D721Med (cell line): ENCODE measurements at regions not wholly inside any gene's neighbourhood (a gene's known extent, or its start where the extent isn't known, plus 50 kb on each side); places are given as distances from the start of the nearest gene placed in this dataset.

Experiments
- DNase-seq: peaks from one replicate; pipeline ENCODE4 v3.0.0; 2011; ENCODE audit warnings: low spot score; ENCODE audit not compliant: insufficient read length
- FAIRE-seq: peaks from 2 replicates; lab custom pipeline; 2011; peaks lifted over from hg19 to GRCh38; lab: Jason Lieb, UNC
- TF ChIP-seq, protein P1 (sequence below): IDR thresholded peaks from 2 replicates; pipeline ENCODE4 v1.5.1; 2012; ENCODE audit warnings: mild to moderate bottlenecking, control low read depth; ENCODE audit not compliant: insufficient read depth; ENCODE audit errors: missing control alignments

DNA sequence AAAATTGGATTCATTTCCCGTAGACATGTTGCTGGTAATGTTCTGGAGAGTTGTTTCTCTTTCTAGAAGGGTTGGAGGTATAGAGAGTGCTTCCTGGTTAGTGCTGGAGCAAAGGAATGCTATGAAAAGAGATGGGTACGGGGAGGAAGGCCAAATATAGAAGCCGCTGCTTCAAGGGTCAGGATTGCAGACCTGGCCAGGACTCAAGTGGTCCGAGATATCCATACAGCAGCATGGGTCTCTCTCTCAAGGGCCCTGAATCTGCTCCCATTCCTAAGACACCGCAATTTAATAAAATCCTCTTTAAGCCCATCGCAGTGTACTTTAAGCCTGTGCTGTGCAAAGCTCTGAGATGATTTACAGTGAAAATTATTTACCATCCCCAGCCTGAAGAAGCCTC lies 287.0 kb downstream of the FAM43A start:
- TF ChIP-seq, protein P1, sequence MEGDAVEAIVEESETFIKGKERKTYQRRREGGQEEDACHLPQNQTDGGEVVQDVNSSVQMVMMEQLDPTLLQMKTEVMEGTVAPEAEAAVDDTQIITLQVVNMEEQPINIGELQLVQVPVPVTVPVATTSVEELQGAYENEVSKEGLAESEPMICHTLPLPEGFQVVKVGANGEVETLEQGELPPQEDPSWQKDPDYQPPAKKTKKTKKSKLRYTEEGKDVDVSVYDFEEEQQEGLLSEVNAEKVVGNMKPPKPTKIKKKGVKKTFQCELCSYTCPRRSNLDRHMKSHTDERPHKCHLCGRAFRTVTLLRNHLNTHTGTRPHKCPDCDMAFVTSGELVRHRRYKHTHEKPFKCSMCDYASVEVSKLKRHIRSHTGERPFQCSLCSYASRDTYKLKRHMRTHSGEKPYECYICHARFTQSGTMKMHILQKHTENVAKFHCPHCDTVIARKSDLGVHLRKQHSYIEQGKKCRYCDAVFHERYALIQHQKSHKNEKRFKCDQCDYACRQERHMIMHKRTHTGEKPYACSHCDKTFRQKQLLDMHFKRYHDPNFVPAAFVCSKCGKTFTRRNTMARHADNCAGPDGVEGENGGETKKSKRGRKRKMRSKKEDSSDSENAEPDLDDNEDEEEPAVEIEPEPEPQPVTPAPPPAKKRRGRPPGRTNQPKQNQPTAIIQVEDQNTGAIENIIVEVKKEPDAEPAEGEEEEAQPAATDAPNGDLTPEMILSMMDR, result no peak
- FAIRE-seq (no peak), DNase-seq (peak; percentile 58)

DNA sequence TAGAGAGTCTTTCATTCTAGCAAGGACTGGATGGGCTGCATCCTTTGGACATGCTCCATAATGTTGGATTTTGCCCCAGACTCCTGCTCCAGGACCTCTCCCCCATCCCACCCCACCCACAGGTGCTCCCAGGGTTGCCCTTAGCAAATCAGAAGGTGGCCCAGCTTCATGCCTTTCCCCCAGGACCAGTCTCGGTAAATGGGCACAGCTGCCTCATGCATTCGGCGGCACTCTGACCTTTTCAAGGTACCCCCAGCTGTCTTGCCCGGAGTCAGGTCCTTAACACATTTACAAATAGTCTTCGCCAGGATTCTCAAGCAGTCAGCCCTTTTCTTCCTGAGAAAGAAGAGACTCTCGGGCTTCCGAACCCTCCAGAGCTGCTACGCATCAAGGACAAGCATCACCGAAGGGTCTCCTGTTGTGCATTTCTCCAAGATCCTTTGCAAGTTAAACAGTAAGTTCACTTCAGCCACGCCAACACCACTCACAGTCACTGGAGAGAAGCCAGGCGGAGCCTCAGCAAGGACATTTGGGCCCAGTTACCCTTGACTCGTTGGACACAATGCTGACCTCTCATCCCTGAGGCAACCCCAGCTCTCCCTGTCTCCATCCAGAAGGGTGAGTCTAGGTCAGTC lies 287.8 kb downstream of the FAM43A start:
- TF ChIP-seq, protein P1, result no peak
- no peak for DNase-seq
- FAIRE-seq, result no peak

DNA sequence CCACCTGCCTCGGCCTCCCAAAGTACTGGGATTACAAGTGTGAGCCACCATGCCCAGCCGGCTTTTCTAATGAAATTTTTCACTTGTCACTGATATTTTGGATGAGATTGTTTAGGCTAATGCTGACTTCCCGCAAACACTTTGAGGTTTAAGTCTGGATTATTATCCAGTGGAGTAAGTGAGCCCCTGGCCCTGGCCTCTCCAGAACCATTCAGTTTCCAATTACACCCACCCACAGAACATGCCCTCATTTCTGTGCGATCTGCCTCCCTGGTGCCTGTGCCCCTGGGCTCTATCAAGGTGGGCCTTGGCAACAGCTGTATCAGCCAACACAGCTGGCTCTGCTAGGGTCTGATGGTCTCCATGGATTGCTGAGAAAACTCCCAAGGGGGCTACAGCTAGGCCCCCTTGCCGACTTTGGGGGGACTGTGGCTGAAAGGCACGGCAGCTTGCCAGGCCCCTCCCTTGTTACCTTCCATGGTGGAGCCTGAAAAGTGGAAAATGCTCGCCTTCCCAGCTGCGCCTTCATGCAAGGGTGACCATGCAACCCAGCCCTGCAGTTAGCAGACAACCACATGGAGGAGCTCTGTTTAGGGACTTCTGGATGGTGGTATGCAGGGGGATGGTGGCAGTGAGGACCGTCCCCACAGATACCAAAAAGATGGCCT lies 288.9 kb downstream of the FAM43A start:
- no peak for FAIRE-seq
- TF ChIP-seq, protein P1, result no peak
- DNase-seq, result no peak

DNA sequence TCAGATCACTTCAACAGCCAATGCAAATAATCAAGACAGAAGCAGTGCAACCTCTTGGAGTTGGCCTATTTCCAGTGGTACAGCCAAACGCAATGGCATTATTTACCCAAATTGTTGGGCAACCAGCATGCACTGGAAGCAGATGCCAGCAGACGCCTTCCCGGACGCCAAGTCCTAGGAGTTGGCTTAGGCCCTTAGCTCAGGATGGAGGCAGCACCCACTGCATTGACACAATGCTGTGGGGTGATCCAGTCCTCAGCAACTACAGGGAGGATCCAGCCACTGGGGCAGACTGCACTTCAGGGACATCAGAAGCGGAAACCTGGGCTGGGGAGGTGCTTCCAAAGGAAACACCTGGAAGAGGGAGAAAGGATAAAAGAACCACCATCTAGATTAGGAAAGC lies 290.4 kb downstream of the FAM43A start:
- FAIRE-seq, result no peak
- DNase-seq, result no peak
- TF ChIP-seq, protein P1, result no peak

DNA sequence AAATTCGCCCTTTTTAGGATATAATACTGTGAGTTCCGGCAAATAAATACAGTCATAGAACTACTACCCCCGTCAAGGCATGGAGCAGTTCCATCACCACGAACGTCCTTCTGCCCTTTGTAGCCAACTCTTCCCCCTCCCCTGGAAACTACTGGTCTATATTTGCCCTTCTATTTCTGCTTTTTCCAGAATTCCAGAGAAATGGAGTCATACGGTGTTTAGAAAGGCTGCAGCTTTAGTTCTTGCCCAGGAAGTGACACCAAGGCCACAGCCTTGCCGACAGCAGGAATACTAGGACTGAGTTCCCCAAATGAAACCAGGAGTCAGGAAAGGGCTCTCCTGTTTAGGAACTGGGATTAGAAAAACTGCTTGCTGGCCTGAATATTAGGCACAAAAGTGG lies 291.2 kb downstream of the FAM43A start:
- TF ChIP-seq, protein P1, result no peak
- no peak for DNase-seq
- no peak for FAIRE-seq

DNA sequence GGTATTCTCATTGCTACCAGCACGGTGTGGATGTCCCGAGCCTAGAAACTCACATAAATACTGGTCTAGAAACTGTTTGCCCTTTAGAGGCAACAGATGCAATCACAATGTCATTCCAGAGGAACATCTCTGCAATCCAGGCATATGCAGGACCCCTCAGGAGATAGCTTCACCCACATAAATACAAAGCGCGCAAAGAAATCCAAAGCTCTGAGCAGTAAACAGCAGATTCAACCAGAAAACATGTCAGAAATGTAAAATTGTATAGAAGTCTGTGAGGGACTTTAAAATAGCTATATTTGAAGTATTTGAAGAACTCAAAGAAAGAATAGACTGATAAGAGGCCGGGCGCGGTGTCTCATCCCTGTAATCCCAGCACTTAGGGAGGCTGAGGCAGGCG lies 291.7 kb downstream of the FAM43A start:
- no peak for FAIRE-seq
- no peak for DNase-seq
- TF ChIP-seq, protein P1, result no peak

DNA sequence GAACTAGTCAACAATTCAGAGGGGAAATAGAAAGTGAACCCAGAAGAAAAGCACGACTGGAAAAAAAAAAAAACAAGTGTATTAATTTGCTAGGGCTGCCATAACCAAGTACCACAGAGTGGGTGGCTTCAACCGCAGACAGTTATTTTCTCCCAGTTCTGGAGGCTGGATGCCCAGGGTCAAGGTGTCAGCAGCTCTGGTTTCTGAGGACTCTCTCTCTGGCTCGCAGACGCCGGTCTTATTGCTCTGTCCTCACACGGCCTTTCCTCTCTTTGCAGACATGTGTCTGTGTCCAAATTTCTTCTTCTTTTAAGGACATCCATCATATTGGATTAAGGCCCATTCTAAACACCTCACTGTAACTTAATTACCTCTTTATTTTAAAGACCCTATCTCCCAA lies 291.8 kb downstream of the XXYLT1 start:
- FAIRE-seq, result no peak
- TF ChIP-seq, protein P1, result no peak
- no peak for DNase-seq
